Endothelial cell of umbilical vein (primary cell): ENCODE measurements at regions not wholly inside any gene's neighbourhood (a gene's known extent, or its start where the extent isn't known, plus 50 kb on each side); places are given as distances from the start of the nearest gene placed in this dataset.

ENCODE experiments used
- BruUV-seq: library from RNA; stranded (reverse); fragments of 400-500 nt; replicated peaks from 2 replicates; lab custom pipeline; 2021; lab: Mats Ljungman, UMichigan
- CTCF ChIA-PET: fragments of 300-600, 350-600 bp; sonication (Branson Sonifier 250); formaldehyde crosslinking; loops from one replicate; lab custom pipeline; 2021; ENCODE audit warnings: antibody characterized with exemption, inconsistent platforms; lab: Charles Lee
- POLR2A ChIA-PET: fragments of 300-600, 350-600 bp; sonication (Branson Sonifier 250); formaldehyde crosslinking; loops from one replicate; lab custom pipeline; 2021; ENCODE audit warnings: antibody characterized with exemption, inconsistent platforms; lab: Charles Lee
- DNase-seq: peaks from one replicate; pipeline ENCODE4 v3.0.0-alpha.2; 2011; ENCODE audit warnings: low read depth, low spot score
- FAIRE-seq: peaks from 2 replicates; lab custom pipeline; 2011; peaks lifted over from hg19 to GRCh38; lab: Jason Lieb, UNC
- H2AFZ ChIP-seq: 2 replicates; pipeline ENCODE4 v1.6.0; 2012; ENCODE audit warnings: low read depth, low read length, control low read depth, inconsistent platforms
- H3K27ac ChIP-seq: 2 replicates; pipeline ENCODE4 v1.5.1; 2011; ENCODE audit warnings: low read depth, mild to moderate bottlenecking, control low read depth, low read length, moderate library complexity; ENCODE audit not compliant: insufficient read depth
- H3K27me3 ChIP-seq, 2 experiments: 2 replicates each; pipeline versions ENCODE4 v1.6.0 to v1.6.1; 2011; ENCODE audit warnings: low read length in 2 of 2, mixed read lengths in 1 of 2; ENCODE audit not compliant: control insufficient read depth in 2 of 2, insufficient read depth in 2 of 2
- H3K36me3 ChIP-seq, 2 experiments: 2 replicates in 1 of 2; 3 replicates in 1 of 2; pipeline ENCODE4 v1.5.1; 2011; ENCODE audit warnings: low read length in 2 of 2, mild to moderate bottlenecking in 1 of 2, moderate library complexity in 1 of 2; ENCODE audit not compliant: control insufficient read depth in 2 of 2, insufficient read depth in 2 of 2; ENCODE audit errors: extremely low read depth in 1 of 2
- H3K4me1 ChIP-seq: 3 replicates; pipeline ENCODE4 v1.5.1; 2011; ENCODE audit warnings: mild to moderate bottlenecking, low read length; ENCODE audit not compliant: control insufficient read depth, insufficient read depth; ENCODE audit errors: extremely low read depth
- H3K4me2 ChIP-seq: 2 replicates; pipeline ENCODE4 v1.6.1; 2011; ENCODE audit warnings: low read length, control low read depth, mixed read lengths; ENCODE audit not compliant: insufficient read depth
- H3K4me3 ChIP-seq, 3 experiments: fragments of 200-600 bp in 1 of 3; sonication (generic), shearing (Covaris generic) in 1 of 3; replicated peaks in 1 of 3; 2 replicates each; pipeline ENCODE4 v1.5.1; 2011 to 2016; ENCODE audit warnings: control low read depth in 3 of 3, low read length in 3 of 3, mild to moderate bottlenecking in 2 of 3, inconsistent platforms in 1 of 3, low read depth in 1 of 3, moderate library complexity in 1 of 3; ENCODE audit not compliant: insufficient read depth in 1 of 3
- H3K79me2 ChIP-seq: 2 replicates; pipeline ENCODE4 v1.6.0; 2012; ENCODE audit warnings: low read length, inconsistent platforms; ENCODE audit not compliant: control insufficient read depth, insufficient read depth
- H3K9ac ChIP-seq: replicated peaks from 2 replicates; pipeline ENCODE3; 2011; ENCODE audit warnings: low read length, control low read depth; ENCODE audit not compliant: insufficient read depth; ENCODE audit errors: extremely low read depth
- H3K9me1 ChIP-seq: replicated peaks from 3 replicates; pipeline ENCODE4 v1.6.0; 2011; ENCODE audit warnings: mild to moderate bottlenecking, low read length; ENCODE audit not compliant: control insufficient read depth, insufficient read depth; ENCODE audit errors: extremely low read depth
- H3K9me3 ChIP-seq: replicated peaks from 2 replicates; pipeline ENCODE4 v1.5.1; 2012; ENCODE audit warnings: low read length, inconsistent platforms; ENCODE audit not compliant: control insufficient read depth, insufficient read depth
- H4K20me1 ChIP-seq: replicated peaks from 2 replicates; pipeline ENCODE3; 2011; ENCODE audit warnings: mild to moderate bottlenecking, low read length; ENCODE audit not compliant: control insufficient read depth, insufficient read depth; ENCODE audit errors: extremely low read depth
- EZH2 ChIP-seq: IDR thresholded peaks from 2 replicates; pipeline ENCODE4 v1.6.1; 2012; ENCODE audit warnings: borderline replicate concordance, low read depth, mild to moderate bottlenecking, moderate library complexity, low read length, inconsistent platforms; ENCODE audit not compliant: severe bottlenecking
- FOS ChIP-seq: IDR thresholded peaks from 2 replicates; pipeline ENCODE4 v1.6.1; 2011; ENCODE audit warnings: mild to moderate bottlenecking, low read length, moderate library complexity, borderline replicate concordance; ENCODE audit not compliant: insufficient read depth
- GATA2 ChIP-seq: IDR thresholded peaks from 2 replicates; pipeline ENCODE4 v1.7.0; 2011; ENCODE audit warnings: low read depth, mild to moderate bottlenecking, moderate library complexity, mixed read lengths, low read length; ENCODE audit not compliant: insufficient read length, insufficient read depth
- JUN ChIP-seq: IDR thresholded peaks from 2 replicates; pipeline ENCODE4 v1.6.1; 2011; ENCODE audit warnings: borderline replicate concordance, low read depth; ENCODE audit not compliant: insufficient read length, insufficient read depth
- MAX ChIP-seq: IDR thresholded peaks from 2 replicates; pipeline ENCODE4 v1.6.1; 2011; ENCODE audit not compliant: insufficient read depth, insufficient read length
- MYC ChIP-seq: IDR thresholded peaks from one replicate; pipeline ENCODE4 v1.6.1; 2011; ENCODE audit warnings: mild to moderate bottlenecking, low read depth, low read length
- POLR2A ChIP-seq: IDR thresholded peaks from 2 replicates; pipeline ENCODE4 v1.6.1; 2012; ENCODE audit warnings: low read depth, mild to moderate bottlenecking, control low read depth, low read length
- POLR2AphosphoS5 ChIP-seq: IDR thresholded peaks from 2 replicates; pipeline ENCODE4 v1.6.1; 2012; ENCODE audit warnings: low read depth, mild to moderate bottlenecking, control low read depth, low read length, moderate library complexity; ENCODE audit not compliant: insufficient read depth
- dilution Hi-C: fragments of 300-500 bp; cut with MboI; formaldehyde crosslinking; loops from one replicate; pipeline ENCODE4 v1.15.0; 2019; ENCODE audit warnings: low sequenced_read_pairs; ENCODE audit not compliant: extremely low pct_ligation_motif_present
- intact Hi-C: fragments of 100-400 bp; cut with micrococcal nuclease; formaldehyde crosslinking; loops from one replicate; pipeline ENCODE4 v1.10.0; 2022
- TF ChIP-seq, protein P1 (sequence below), 2 donors: IDR thresholded peaks; 1 replicate in 1 of 2; 2 replicates in 1 of 2; pipeline ENCODE4 v1.5.1; 2011; ENCODE audit warnings: low read length in 2 of 2, mild to moderate bottlenecking in 2 of 2, moderate library complexity in 2 of 2, control low read depth in 1 of 2, inconsistent platforms in 1 of 2, low read depth in 1 of 2; ENCODE audit not compliant: insufficient read depth in 1 of 2; ENCODE audit errors: extremely low read depth in 1 of 2

- H3K4me1 ChIP-seq, result no peaks in the 10 kb centered on the region
- H3K4me2 ChIP-seq, result no peak overlapping the region
- BruUV-seq, result no TSS peak
- no peaks in the 10 kb centered on the region for H3K36me3 ChIP-seq
- H3K27ac ChIP-seq, result no peak overlapping the region
- FAIRE-seq, result no peak
- H3K27me3 ChIP-seq, result no peaks in the 10 kb centered on the region
- H3K9me1 ChIP-seq, result no peaks in the 10 kb centered on the region
- intact Hi-C loops (no loop called here), dilution Hi-C loops (no loop called here)
- ChIA-PET CTCF (no interaction called here), POLR2A (no interaction called here)
- H2AFZ ChIP-seq, result no peak overlapping the region
- H3K9ac ChIP-seq, result no peak overlapping the region
- no peak overlapping the region for H3K4me3 ChIP-seq
- no peaks in the 10 kb centered on the region for H3K79me2 ChIP-seq
- H3K9me3 ChIP-seq, result no peaks in the 10 kb centered on the region
- DNase-seq, result no peak
- TF ChIP-seq JUN, result no peak
- TF ChIP-seq FOS, result no peak
- TF ChIP-seq, protein P1, sequence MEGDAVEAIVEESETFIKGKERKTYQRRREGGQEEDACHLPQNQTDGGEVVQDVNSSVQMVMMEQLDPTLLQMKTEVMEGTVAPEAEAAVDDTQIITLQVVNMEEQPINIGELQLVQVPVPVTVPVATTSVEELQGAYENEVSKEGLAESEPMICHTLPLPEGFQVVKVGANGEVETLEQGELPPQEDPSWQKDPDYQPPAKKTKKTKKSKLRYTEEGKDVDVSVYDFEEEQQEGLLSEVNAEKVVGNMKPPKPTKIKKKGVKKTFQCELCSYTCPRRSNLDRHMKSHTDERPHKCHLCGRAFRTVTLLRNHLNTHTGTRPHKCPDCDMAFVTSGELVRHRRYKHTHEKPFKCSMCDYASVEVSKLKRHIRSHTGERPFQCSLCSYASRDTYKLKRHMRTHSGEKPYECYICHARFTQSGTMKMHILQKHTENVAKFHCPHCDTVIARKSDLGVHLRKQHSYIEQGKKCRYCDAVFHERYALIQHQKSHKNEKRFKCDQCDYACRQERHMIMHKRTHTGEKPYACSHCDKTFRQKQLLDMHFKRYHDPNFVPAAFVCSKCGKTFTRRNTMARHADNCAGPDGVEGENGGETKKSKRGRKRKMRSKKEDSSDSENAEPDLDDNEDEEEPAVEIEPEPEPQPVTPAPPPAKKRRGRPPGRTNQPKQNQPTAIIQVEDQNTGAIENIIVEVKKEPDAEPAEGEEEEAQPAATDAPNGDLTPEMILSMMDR (IDR thresholded peaks at IDR 0.05; ENCODE audit: extremely low read depth in 1 of 2, insufficient read depth in 1 of 2, low read depth in 1 of 2, low read length in 2 of 2), result no peak
- no peak for TF ChIP-seq POLR2A
- no peaks in the 10 kb centered on the region for H4K20me1 ChIP-seq
Measured at GRCh38 chr16:65294708-65295107, 172.8 kb upstream of the CDH11 start.

DNA sequence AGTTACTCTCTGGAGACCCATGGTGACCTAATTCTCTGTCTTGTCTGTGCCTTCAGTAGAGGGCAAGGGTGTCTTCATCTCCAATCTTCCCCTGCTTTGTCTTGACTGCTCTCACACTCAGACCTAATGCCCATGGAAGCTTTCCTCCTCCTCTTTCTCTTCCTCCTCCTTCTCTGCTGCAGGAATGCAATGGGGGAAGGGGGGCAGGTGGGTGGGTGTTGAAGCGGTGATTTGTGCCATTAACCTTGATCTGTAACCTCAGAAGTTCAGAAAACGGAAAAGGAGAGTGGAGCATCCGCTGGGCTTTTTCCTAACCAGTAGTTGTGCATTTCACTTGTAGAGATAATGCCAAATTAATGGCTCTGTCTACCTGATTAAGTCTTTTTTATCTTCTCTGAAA is 172.3 kb upstream of the CDH11 start:
- H3K27me3 ChIP-seq, result no peaks in the 10 kb centered on the region
- no peaks in the 10 kb centered on the region for H3K9me3 ChIP-seq
- ChIA-PET POLR2A (no interaction called here), CTCF (no interaction called here)
- intact Hi-C loops (no loop called here), dilution Hi-C loops (no loop called here)
- no peaks in the 10 kb centered on the region for H4K20me1 ChIP-seq
- no TSS peak for BruUV-seq
- no peak overlapping the region for H3K9ac ChIP-seq
- no peaks in the 10 kb centered on the region for H3K4me1 ChIP-seq
- FAIRE-seq (no peak), DNase-seq (no peak)
- no peaks in the 10 kb centered on the region for H3K36me3 ChIP-seq
- H3K4me3 ChIP-seq, result no peak overlapping the region
- H3K9me1 ChIP-seq, result no peaks in the 10 kb centered on the region
- no peak overlapping the region for H2AFZ ChIP-seq
- no peak overlapping the region for H3K4me2 ChIP-seq
- H3K27ac ChIP-seq, result no peak overlapping the region
- TF ChIP-seq EZH2, result no peak
- TF ChIP-seq MAX, result no peak
- no peak for TF ChIP-seq POLR2A
- TF ChIP-seq, protein P1 (IDR thresholded peaks at IDR 0.05; ENCODE audit: extremely low read depth in 1 of 2, insufficient read depth in 1 of 2, low read depth in 1 of 2, low read length in 2 of 2), result no peak
- TF ChIP-seq MYC, result no peak
- no peak for TF ChIP-seq GATA2
- no peak for TF ChIP-seq FOS
- TF ChIP-seq POLR2AphosphoS5, result no peak
- TF ChIP-seq JUN, result no peak
- H3K79me2 ChIP-seq, result no peaks in the 10 kb centered on the region
